K562 (cell line): ENCODE measurements at regions not wholly inside any gene's neighbourhood (a gene's known extent, or its start where the extent isn't known, plus 50 kb on each side); places are given as distances from the start of the nearest gene placed in this dataset.

Experiments used
- ATAC-seq: fragments of 200-7000 bp; cut with Tn5 transposase; 3 replicates; pipeline ENCODE4 v1.9.1; 2020; ENCODE audit warnings: moderate library complexity
- BruUV-seq: library from RNA; stranded (reverse); fragments of 400-500 nt; replicated peaks from 2 replicates; lab custom pipeline; 2021; lab: Mats Ljungman, UMichigan
- CTCF ChIA-PET: fragments of 300-600 bp; formaldehyde crosslinking; extraction: SDS; loops from one replicate; lab custom pipeline; 2021; ENCODE audit warnings: low intra/inter-chr PET ratio; lab: Yijun Ruan, JAX
- POLR2A ChIA-PET: fragments of 300-600, 350-650 bp; sonication (Branson Sonifier 250); formaldehyde crosslinking; extraction: SDS; loops from one replicate; lab custom pipeline; 2021; ENCODE audit warnings: antibody characterized with exemption, inconsistent platforms; lab: Yijun Ruan, JAX
- DNase-seq, 4 experiments: peaks; one replicate each; pipeline versions ENCODE4 v3.0.0 to v3.0.0-alpha.2; 2011 to 2018; ENCODE audit warnings: low spot score in 3 of 4, mixed read lengths in 3 of 4; ENCODE audit errors: extremely low read depth in 1 of 4
- FAIRE-seq: peaks from 2 replicates; lab custom pipeline; 2011; peaks lifted over from hg19 to GRCh38; lab: Jason Lieb, UNC
- H2AFZ ChIP-seq: 2 replicates; pipeline ENCODE4 v1.6.0; 2011; ENCODE audit warnings: low read depth, low read length, control low read depth, inconsistent platforms
- H3K27ac ChIP-seq: fragments of 200-600 bp; 3 replicates; pipeline ENCODE4 v1.8.0; 2011; ENCODE audit warnings: low read depth, mild to moderate bottlenecking, control low read depth, inconsistent platforms, low read length, moderate library complexity, mixed read lengths; ENCODE audit errors: extremely low read depth
- H3K27me3 ChIP-seq, 2 experiments: fragments of 300-600 bp in 1 of 2; 2 replicates in 1 of 2; 3 replicates in 1 of 2; pipeline versions ENCODE4 v1.6.0 to v1.8.0; 2011; ENCODE audit warnings: inconsistent platforms in 2 of 2, low read length in 2 of 2, mild to moderate bottlenecking in 1 of 2, mixed read lengths in 1 of 2, moderate library complexity in 1 of 2; ENCODE audit not compliant: control insufficient read depth in 2 of 2, insufficient read depth in 2 of 2
- H3K36me3 ChIP-seq: fragments of 300-600 bp; 3 replicates; pipeline ENCODE4 v1.8.0; 2011; ENCODE audit warnings: mild to moderate bottlenecking, low read length, inconsistent platforms; ENCODE audit not compliant: control insufficient read depth, insufficient read depth
- H3K4me1 ChIP-seq, 2 experiments: fragments of 200-600 bp in 1 of 2; replicated peaks in 1 of 2; 2 replicates in 1 of 2; 3 replicates in 1 of 2; pipeline versions ENCODE4 v1.5.1 to v1.8.0; 2011; ENCODE audit warnings: inconsistent platforms in 2 of 2, low read length in 2 of 2, mild to moderate bottlenecking in 1 of 2, mixed read lengths in 1 of 2, moderate library complexity in 1 of 2; ENCODE audit not compliant: control insufficient read depth in 2 of 2, insufficient read depth in 2 of 2
- H3K4me2 ChIP-seq: 2 replicates; pipeline ENCODE4 v1.6.1; 2011; ENCODE audit warnings: low read length, control low read depth, inconsistent platforms, mixed read lengths; ENCODE audit not compliant: insufficient read depth
- H3K4me3 ChIP-seq: fragments of 200-600 bp; sonication (generic), shearing (Covaris generic); 2 replicates; pipeline ENCODE4 v1.5.1; 2016; ENCODE audit warnings: control low read depth, inconsistent platforms
- H3K79me2 ChIP-seq: fragments of 200-600 bp; 3 replicates; pipeline ENCODE4 v1.8.0; 2011; ENCODE audit warnings: low read length, inconsistent platforms; ENCODE audit not compliant: control insufficient read depth, insufficient read depth
- H3K9ac ChIP-seq, 2 experiments: 2 replicates each; pipeline versions ENCODE4 v1.6.0 to v1.6.1; 2011; ENCODE audit warnings: low read depth in 2 of 2, low read length in 2 of 2, control low read depth in 1 of 2, inconsistent platforms in 1 of 2, mild to moderate bottlenecking in 1 of 2, mixed read lengths in 1 of 2; ENCODE audit not compliant: insufficient read depth in 1 of 2
- H3K9me1 ChIP-seq: one replicate; pipeline ENCODE4 v1.6.0; 2011; ENCODE audit warnings: inconsistent platforms, mild to moderate bottlenecking, low read length, moderate library complexity; ENCODE audit not compliant: control insufficient read depth, insufficient read depth
- H3K9me3 ChIP-seq: replicated peaks from 2 replicates; pipeline ENCODE4 v1.5.1; 2011; ENCODE audit warnings: low read depth, low read length, inconsistent platforms; ENCODE audit not compliant: control insufficient read depth, insufficient read depth
- H4K20me1 ChIP-seq: replicated peaks from 2 replicates; pipeline ENCODE4 v1.6.1; 2011; ENCODE audit warnings: low read length, inconsistent platforms, mixed read lengths; ENCODE audit not compliant: control insufficient read depth, insufficient read depth
- CBX2 ChIP-seq: fragments of 200-600 bp; sonication (generic); IDR thresholded peaks from one replicate; pipeline ENCODE4 v1.6.1; 2012; ENCODE audit warnings: mild to moderate bottlenecking, low read length, inconsistent platforms; ENCODE audit not compliant: insufficient read depth, poor library complexity, severe bottlenecking
- EGR1 ChIP-seq: fragments of 450-650 bp; conservative IDR thresholded peaks from 2 replicates; pipeline ENCODE4 v1.6.1; 2017; ENCODE audit warnings: mild to moderate bottlenecking
- HMBOX1 ChIP-seq: sonication (generic); IDR thresholded peaks from 2 replicates; pipeline ENCODE4 v1.6.1; 2016
- IFI16 ChIP-seq: fragments of 250-450 bp; sonication (Bioruptor Pico); IDR thresholded peaks from 2 replicates; pipeline ENCODE4 v2.1.2; 2022; ENCODE audit warnings: mild to moderate bottlenecking, inconsistent platforms
- MTA1 ChIP-seq: fragments of 450-650 bp; IDR thresholded peaks from 2 replicates; pipeline ENCODE4 v1.6.1; 2017; ENCODE audit warnings: borderline replicate concordance
- NFIX ChIP-seq: fragments of 250-450 bp; sonication (Bioruptor Pico); IDR thresholded peaks from 2 replicates; pipeline ENCODE4 v1.4.0; 2020; ENCODE audit warnings: low read depth, mild to moderate bottlenecking, moderate library complexity
- POLR2B ChIP-seq: fragments of 450-650 bp; IDR thresholded peaks from 2 replicates; pipeline ENCODE4 v1.6.1; 2018; ENCODE audit warnings: low read depth; ENCODE audit not compliant: partially characterized antibody
- TCFL5 ChIP-seq: fragments of 250-450 bp; sonication (Bioruptor Pico); conservative IDR thresholded peaks from 2 replicates; pipeline ENCODE4 v1.6.1; 2021; ENCODE audit warnings: mild to moderate bottlenecking, moderate library complexity, matching md5 sums
- ZC3H11A ChIP-seq: IDR thresholded peaks from 2 replicates; pipeline ENCODE4 v1.6.1; 2012; ENCODE audit warnings: low read depth, low read length, improper control_type of control experiment
- ZNF197 ChIP-seq: fragments of 200-800 bp; sonication (Bioruptor generic); IDR thresholded peaks from 2 replicates; pipeline ENCODE4 v1.6.1; 2016; ENCODE audit warnings: low read depth, missing genetic modification characterization, missing compliant biosample characterization
- ZNF644 ChIP-seq: fragments of 200-800 bp; sonication (Bioruptor generic); IDR thresholded peaks from 2 replicates; pipeline ENCODE4 v1.6.1; 2016; ENCODE audit warnings: low read depth, missing genetic modification characterization, missing compliant biosample characterization
- WGBS: fragments of 100-300 bp; shearing (Covaris generic); methylation state at CpG from one replicate; pipeline ENCODE4 v1.1.6; 2016; ENCODE audit warnings: low coverage, mixed read lengths; ENCODE audit not compliant: insufficient coverage; ENCODE audit errors: missing lambda C conversion rate; 5-methylcytosine and 5-hydroxymethylcytosine counted together
- in situ Hi-C: fragments of 300-500 bp; cut with MboI; formaldehyde crosslinking; loops from 4 replicates; pipeline ENCODE4 v1.15.0; 2018; ENCODE audit warnings: inconsistent platforms, mixed read lengths
- intact Hi-C: fragments of 100-400 bp; cut with micrococcal nuclease; formaldehyde crosslinking; loops from 2 replicates; pipeline ENCODE4 v1.14.2; 2022
- TF ChIP-seq, protein P1 (sequence below): fragments of 450-650 bp; formaldehyde crosslinking; IDR thresholded peaks from 2 replicates; pipeline ENCODE4 v1.4.0; 2020; ENCODE audit warnings: mild to moderate bottlenecking, moderate library complexity

DNA sequence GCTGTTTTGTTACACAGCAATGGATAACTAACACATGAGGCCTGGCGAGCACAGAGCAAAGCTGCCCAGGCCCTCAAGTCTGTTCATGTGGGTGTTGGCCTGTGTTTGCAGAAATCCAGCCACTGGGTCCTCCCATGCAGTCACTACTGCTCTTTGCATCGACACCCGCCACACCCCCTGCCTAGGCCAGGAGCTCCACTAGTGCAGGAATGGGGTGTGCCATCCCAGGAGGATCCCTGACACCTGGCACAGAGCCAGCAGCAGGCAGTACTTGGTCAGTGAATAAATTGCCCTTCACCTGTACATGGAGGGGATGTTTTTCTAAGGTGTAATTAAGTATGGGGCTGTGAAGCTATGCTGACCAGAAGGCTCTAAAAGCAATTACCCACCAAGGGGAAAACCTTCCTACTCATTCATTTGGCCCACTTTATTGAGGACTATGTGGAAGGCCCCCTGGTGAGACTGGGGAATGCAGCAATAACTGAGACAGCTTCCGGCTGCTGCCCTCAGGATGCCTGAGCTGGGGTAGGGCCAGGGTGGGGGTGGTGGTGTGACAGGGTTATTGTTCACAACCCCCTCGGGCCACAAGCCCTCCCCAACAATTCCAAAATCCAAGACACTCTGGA lies 160.8 kb downstream of the CRYBB2 start (continued):
- TF ChIP-seq HMBOX1 (no peak), EGR1 (no peak), ZNF644 (tag) (no peak), ZC3H11A (no peak), NFIX (CRISPR knock-in tag) (peak; percentile 33; the same call in 1 of the 2 replicates), ZNF197 (CRISPR knock-in tag) (no peak)
- TF ChIP-seq, protein P1, sequence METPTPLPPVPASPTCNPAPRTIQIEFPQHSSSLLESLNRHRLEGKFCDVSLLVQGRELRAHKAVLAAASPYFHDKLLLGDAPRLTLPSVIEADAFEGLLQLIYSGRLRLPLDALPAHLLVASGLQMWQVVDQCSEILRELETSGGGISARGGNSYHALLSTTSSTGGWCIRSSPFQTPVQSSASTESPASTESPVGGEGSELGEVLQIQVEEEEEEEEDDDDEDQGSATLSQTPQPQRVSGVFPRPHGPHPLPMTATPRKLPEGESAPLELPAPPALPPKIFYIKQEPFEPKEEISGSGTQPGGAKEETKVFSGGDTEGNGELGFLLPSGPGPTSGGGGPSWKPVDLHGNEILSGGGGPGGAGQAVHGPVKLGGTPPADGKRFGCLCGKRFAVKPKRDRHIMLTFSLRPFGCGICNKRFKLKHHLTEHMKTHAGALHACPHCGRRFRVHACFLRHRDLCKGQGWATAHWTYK (CRISPR knock-in tag), result no peak

DNA sequence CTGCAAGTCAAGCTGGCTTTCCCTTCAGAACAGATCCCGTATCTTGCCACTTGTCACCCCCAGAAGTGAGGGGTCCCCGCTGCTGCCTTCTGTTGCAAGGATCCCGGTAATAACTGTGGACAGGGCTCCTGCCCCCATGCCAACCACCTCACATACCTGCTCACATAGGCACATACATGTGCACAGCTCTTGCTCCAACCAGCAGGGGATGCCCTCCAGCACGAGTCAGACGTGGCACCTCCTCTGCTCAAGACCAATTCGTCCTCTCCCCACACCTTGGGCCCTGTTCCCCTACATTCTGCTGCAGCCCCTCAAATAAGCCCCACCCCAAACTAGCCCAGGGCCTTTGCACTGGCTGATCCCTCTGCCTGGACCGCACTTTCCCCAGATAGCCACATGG lies 163.3 kb downstream of the CRYBB2 start:
- Histone ChIP-seq H3K4me2 (no peak overlapping the region), H3K9me3 (no peaks in the 10 kb centered on the region), H2AFZ (no peak overlapping the region), H4K20me1 (peaks cover 14% of the 10 kb centered on the region), H3K79me2 (peaks cover 19% of the 10 kb centered on the region; the same call in 2 of the 3 replicates), H3K9ac (no peak overlapping the region), H3K27me3 (no peaks in the 10 kb centered on the region), H3K36me3 (peaks cover 26% of the 10 kb centered on the region; the same call in 2 of the 3 replicates), H3K27ac (no peak overlapping the region), H3K4me1 (peaks cover 0 to 16% of the 10 kb centered on the region in 2 experiments; a peak in 2 of 5 replicates), H3K4me3 (no peak overlapping the region), H3K9me1 (no peaks in the 10 kb centered on the region)
- no TSS peak for BruUV-seq
- intact Hi-C loops (no loop called here), in situ Hi-C loops (no loop called here)
- ChIA-PET POLR2A (interaction anchor here (0.6 kb wide), 1 partner anchor 1001 kb away, joined by 3 read pairs; no protein-coding TSS in a partner anchor), CTCF (no interaction called here)
- 65% methylated on average over 7 of the region's 7 CpGs for WGBS
- FAIRE-seq, result no peak
- DNase-seq, result no peak
- no peak for TF ChIP-seq IFI16 (CRISPR knock-in tag)
- no peak for TF ChIP-seq POLR2B
- TF ChIP-seq TCFL5 (CRISPR knock-in tag), result no peak
- no peak for TF ChIP-seq MTA1
- no peak for TF ChIP-seq CBX2
- no peak for ATAC-seq
